H9 (cell line): ENCODE measurements at regions not wholly inside any gene's neighbourhood (a gene's known extent, or its start where the extent isn't known, plus 50 kb on each side); places are given as distances from the start of the nearest gene placed in this dataset.

Experiments used
- DNase-seq: peaks from one replicate; pipeline ENCODE4 v3.0.0-alpha.2; 2017
- H2AFZ ChIP-seq: one replicate; pipeline ENCODE4 v1.6.1; 2013; ENCODE audit warnings: mild to moderate bottlenecking, low read length, control low read depth, moderate library complexity
- H2AK5ac ChIP-seq: 2 replicates; pipeline ENCODE4 v1.6.1; 2013; ENCODE audit warnings: low read length, control low read depth, mixed read lengths; ENCODE audit not compliant: insufficient read length
- H2BK120ac ChIP-seq: one replicate; pipeline ENCODE4 v1.6.1; 2013; ENCODE audit warnings: low read depth, mild to moderate bottlenecking, low read length, control low read depth, inconsistent platforms; ENCODE audit not compliant: poor library complexity, severe bottlenecking
- H2BK12ac ChIP-seq: 2 replicates; pipeline ENCODE4 v1.6.1; 2013; ENCODE audit warnings: low read length, control low read depth, mixed read lengths, low read depth; ENCODE audit not compliant: insufficient read length
- H2BK15ac ChIP-seq: 2 replicates; pipeline ENCODE4 v1.6.1; 2013; ENCODE audit warnings: low read depth, low read length, control low read depth
- H2BK20ac ChIP-seq: one replicate; pipeline ENCODE4 v1.6.1; 2013; ENCODE audit warnings: low read depth, mild to moderate bottlenecking, low read length, control low read depth, inconsistent platforms; ENCODE audit not compliant: poor library complexity, severe bottlenecking
- H2BK5ac ChIP-seq: 2 replicates; pipeline ENCODE4 v1.6.1; 2013; ENCODE audit warnings: low read length, control low read depth, mixed read lengths; ENCODE audit not compliant: insufficient read length
- H3K14ac ChIP-seq: 2 replicates; pipeline ENCODE4 v1.6.1; 2013; ENCODE audit warnings: low read length, control low read depth; ENCODE audit not compliant: insufficient read depth
- H3K18ac ChIP-seq: 2 replicates; pipeline ENCODE4 v1.6.1; 2013; ENCODE audit warnings: low read depth, mild to moderate bottlenecking, mixed read lengths, low read length, control low read depth; ENCODE audit not compliant: insufficient read length
- H3K23ac ChIP-seq: 2 replicates; pipeline ENCODE4 v1.6.1; 2013; ENCODE audit warnings: low read length, control low read depth, mixed read lengths, low read depth; ENCODE audit not compliant: insufficient read length
- H3K23me2 ChIP-seq: 2 replicates; pipeline ENCODE4 v1.6.1; 2013; ENCODE audit warnings: low read depth, mild to moderate bottlenecking, mixed read lengths, low read length, control low read depth; ENCODE audit not compliant: insufficient read length, poor library complexity, severe bottlenecking
- H3K27ac ChIP-seq: 2 replicates; pipeline ENCODE4 v1.5.1; 2013; ENCODE audit warnings: low read length, control low read depth, mixed read lengths, low read depth; ENCODE audit not compliant: insufficient read length
- H3K27me3 ChIP-seq: 2 replicates; pipeline ENCODE4 v1.6.1; 2013; ENCODE audit warnings: low read length, control low read depth, inconsistent platforms; ENCODE audit not compliant: insufficient read depth
- H3K4ac ChIP-seq: 2 replicates; pipeline ENCODE4 v1.6.1; 2013; ENCODE audit warnings: low read depth, mild to moderate bottlenecking, control low read depth, inconsistent platforms, low read length, moderate library complexity
- H3K4me1 ChIP-seq: 2 replicates; pipeline ENCODE4 v1.6.1; 2013; ENCODE audit warnings: low read length, control low read depth, inconsistent platforms; ENCODE audit not compliant: insufficient read depth
- H3K4me2 ChIP-seq: 2 replicates; pipeline ENCODE4 v1.6.1; 2013; ENCODE audit warnings: low read length, control low read depth, mixed read lengths; ENCODE audit not compliant: insufficient read length, insufficient read depth
- H3K56ac ChIP-seq: 2 replicates; pipeline ENCODE4 v1.6.1; 2013; ENCODE audit warnings: low read depth, mild to moderate bottlenecking, mixed read lengths, low read length, control low read depth; ENCODE audit not compliant: insufficient read length
- H3K79me1 ChIP-seq: 2 replicates; pipeline ENCODE4 v1.6.1; 2013; ENCODE audit warnings: low read depth, mild to moderate bottlenecking, moderate library complexity, low read length, control low read depth, inconsistent platforms; ENCODE audit not compliant: insufficient read depth, poor library complexity, severe bottlenecking
- H3K79me2 ChIP-seq: 2 replicates; pipeline ENCODE4 v1.6.1; 2013; ENCODE audit warnings: low read length, control low read depth, inconsistent platforms; ENCODE audit not compliant: insufficient read depth
- H3K9ac ChIP-seq: 2 replicates; pipeline ENCODE4 v1.6.1; 2013; ENCODE audit warnings: low read length, control low read depth, mixed read lengths; ENCODE audit not compliant: insufficient read length; ENCODE audit errors: extremely low read depth
- H3K9me3 ChIP-seq: one replicate; pipeline ENCODE4 v1.6.1; 2013; ENCODE audit warnings: low read depth, low read length, inconsistent platforms; ENCODE audit not compliant: control insufficient read depth
- H3T11ph ChIP-seq: one replicate; pipeline ENCODE4 v1.6.1; 2013; ENCODE audit warnings: mild to moderate bottlenecking, low read length, control low read depth, inconsistent platforms
- H4K20me1 ChIP-seq: one replicate; pipeline ENCODE4 v1.6.1; 2013; ENCODE audit not compliant: control insufficient read depth, insufficient read length, insufficient read depth
- H4K5ac ChIP-seq: 2 replicates; pipeline ENCODE4 v1.6.1; 2013; ENCODE audit warnings: low read depth, mild to moderate bottlenecking, mixed read lengths, low read length, control low read depth; ENCODE audit not compliant: insufficient read length
- H4K8ac ChIP-seq: replicated peaks from 2 replicates; pipeline ENCODE4 v1.6.1; 2013; ENCODE audit warnings: low read length, control low read depth, mixed read lengths, low read depth; ENCODE audit not compliant: insufficient read length
- H4K91ac ChIP-seq: 2 replicates; pipeline ENCODE4 v1.6.1; 2013; ENCODE audit warnings: low read depth, mild to moderate bottlenecking, moderate library complexity, mixed read lengths, low read length, control low read depth; ENCODE audit not compliant: insufficient read length
- H3K27ac Mint-ChIP-seq, 3 experiments: 2 replicates in 2 of 3; 3 replicates in 1 of 3; pipeline ENCODE4 v1.8.0; 2020 to 2021; ENCODE audit warnings: mixed read lengths in 3 of 3, mild to moderate bottlenecking in 1 of 3, moderate library complexity in 1 of 3
- H3K27me3 Mint-ChIP-seq: 2 replicates; pipeline ENCODE4 v1.8.0; 2021; ENCODE audit warnings: low read depth, mild to moderate bottlenecking, moderate library complexity, mixed read lengths
- H3K36me3 Mint-ChIP-seq, 3 experiments: 2 replicates in 2 of 3; 3 replicates in 1 of 3; pipeline ENCODE4 v1.8.0; 2020 to 2021; ENCODE audit warnings: low read depth in 3 of 3, mixed read lengths in 3 of 3; ENCODE audit not compliant: insufficient read depth in 1 of 3
- H3K4me1 Mint-ChIP-seq, 2 experiments: 2 replicates each; pipeline ENCODE4 v1.8.0; 2020; ENCODE audit warnings: mixed read lengths in 2 of 2
- H3K4me3 Mint-ChIP-seq, 2 experiments: 2 replicates in 1 of 2; 3 replicates in 1 of 2; pipeline ENCODE4 v1.8.0; 2020 to 2021; ENCODE audit warnings: mild to moderate bottlenecking in 2 of 2, mixed read lengths in 2 of 2, moderate library complexity in 1 of 2
- H3K9me3 Mint-ChIP-seq, 2 experiments: 2 replicates in 1 of 2; 3 replicates in 1 of 2; pipeline ENCODE4 v1.8.0; 2020; ENCODE audit warnings: mild to moderate bottlenecking in 2 of 2, mixed read lengths in 2 of 2, moderate library complexity in 1 of 2
- WGBS: extraction: QIAGEN DNeasy Blood & Tissue Kit; methylation state at CpG from one replicate; pipeline ENCODE4 v1.1.7; 2013; ENCODE audit warnings: missing lambda C conversion rate, low lambda C conversion rate, mixed read lengths; ENCODE audit not compliant: insufficient read length; ENCODE audit errors: extremely low coverage; 5-methylcytosine and 5-hydroxymethylcytosine counted together
- TF ChIP-seq, protein P1 (sequence below): fragments of 200-600 bp; sonication (generic); conservative IDR thresholded peaks from 3 replicates; pipeline ENCODE4 v1.8.0; 2021; ENCODE audit warnings: antibody characterized with exemption, mild to moderate bottlenecking

DNA sequence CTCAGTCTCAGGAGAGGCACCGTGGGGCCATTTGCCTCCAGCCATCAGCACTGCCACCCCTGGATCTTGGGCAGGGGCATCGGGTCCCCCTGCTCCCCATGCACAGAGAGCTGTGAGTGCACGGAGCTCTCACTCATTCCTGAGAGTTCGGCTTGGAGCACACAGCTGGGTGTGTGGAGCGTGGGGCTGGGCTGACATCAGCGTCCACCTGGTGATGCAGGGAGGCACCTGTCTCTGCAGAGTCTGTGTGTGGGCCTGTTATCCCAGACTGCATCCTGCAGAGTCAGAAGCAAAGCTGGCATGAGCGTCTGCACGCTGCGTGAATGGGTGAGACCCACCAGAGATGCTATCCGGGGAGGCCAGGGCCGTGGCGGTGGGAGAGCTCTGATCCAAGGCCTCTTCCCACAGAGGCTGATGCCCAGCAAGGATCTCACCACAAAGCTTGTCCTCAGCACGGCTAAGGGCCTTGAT lies 248.8 kb upstream of the AFDN start:
- H3K23me2 ChIP-seq = no peaks in the 10 kb centered on the region
- no peak overlapping the region for H2BK120ac ChIP-seq
- no peak overlapping the region for H2BK12ac ChIP-seq
- no peak overlapping the region for H3T11ph ChIP-seq
- H4K5ac ChIP-seq = no peak overlapping the region
- no peak overlapping the region for H2AFZ ChIP-seq
- H4K91ac ChIP-seq = no peak overlapping the region
- H3K27me3 ChIP-seq = no peaks in the 10 kb centered on the region
- no peak overlapping the region for H3K9ac ChIP-seq
- H4K20me1 ChIP-seq = no peaks in the 10 kb centered on the region
- H3K14ac ChIP-seq = no peak overlapping the region
- H3K9me3 ChIP-seq = no peaks in the 10 kb centered on the region
- H3K27ac ChIP-seq = no peak overlapping the region
- H3K18ac ChIP-seq = no peak overlapping the region
- H3K4ac ChIP-seq = no peak overlapping the region
- Mint-ChIP-seq H3K36me3 (peaks cover 0 to 2% (median 0%) of the 10 kb centered on the region in 3 experiments; a peak in 2 of 7 replicates), H3K9me3 (peaks cover under 1 to 3% of the 10 kb centered on the region in 2 experiments; a peak in 2 of 5 replicates), H3K27me3 (peaks cover 16% of the 10 kb centered on the region), H3K27ac (no peak overlapping the region), H3K4me1 (peaks cover 11 to 21% of the 10 kb centered on the region in 2 experiments), H3K4me3 (no peak overlapping the region)
- H2BK5ac ChIP-seq = no peak overlapping the region
- no peaks in the 10 kb centered on the region for H3K79me1 ChIP-seq
- no peaks in the 10 kb centered on the region for H3K79me2 ChIP-seq
- no peak overlapping the region for H3K4me2 ChIP-seq
- H2BK20ac ChIP-seq = no peak overlapping the region
- DNase-seq = no peak
- H2BK15ac ChIP-seq = no peak overlapping the region
- no peak overlapping the region for H3K56ac ChIP-seq
- no peaks in the 10 kb centered on the region for H3K4me1 ChIP-seq
- TF ChIP-seq, protein P1, sequence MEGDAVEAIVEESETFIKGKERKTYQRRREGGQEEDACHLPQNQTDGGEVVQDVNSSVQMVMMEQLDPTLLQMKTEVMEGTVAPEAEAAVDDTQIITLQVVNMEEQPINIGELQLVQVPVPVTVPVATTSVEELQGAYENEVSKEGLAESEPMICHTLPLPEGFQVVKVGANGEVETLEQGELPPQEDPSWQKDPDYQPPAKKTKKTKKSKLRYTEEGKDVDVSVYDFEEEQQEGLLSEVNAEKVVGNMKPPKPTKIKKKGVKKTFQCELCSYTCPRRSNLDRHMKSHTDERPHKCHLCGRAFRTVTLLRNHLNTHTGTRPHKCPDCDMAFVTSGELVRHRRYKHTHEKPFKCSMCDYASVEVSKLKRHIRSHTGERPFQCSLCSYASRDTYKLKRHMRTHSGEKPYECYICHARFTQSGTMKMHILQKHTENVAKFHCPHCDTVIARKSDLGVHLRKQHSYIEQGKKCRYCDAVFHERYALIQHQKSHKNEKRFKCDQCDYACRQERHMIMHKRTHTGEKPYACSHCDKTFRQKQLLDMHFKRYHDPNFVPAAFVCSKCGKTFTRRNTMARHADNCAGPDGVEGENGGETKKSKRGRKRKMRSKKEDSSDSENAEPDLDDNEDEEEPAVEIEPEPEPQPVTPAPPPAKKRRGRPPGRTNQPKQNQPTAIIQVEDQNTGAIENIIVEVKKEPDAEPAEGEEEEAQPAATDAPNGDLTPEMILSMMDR = no peak
- no peak overlapping the region for H3K23ac ChIP-seq
- no CpG with 5 or more reads among the region's 13 CpGs for WGBS
- H2AK5ac ChIP-seq = no peak overlapping the region
- no peak overlapping the region for H4K8ac ChIP-seq
